T-helper 17 cell (primary cell): ENCODE measurements at regions not wholly inside any gene's neighbourhood (a gene's known extent, or its start where the extent isn't known, plus 50 kb on each side); places are given as distances from the start of the nearest gene placed in this dataset.
"Not testable (repeated sequence)": the region's sequence is repeated elsewhere in the genome, so short reads cannot be mapped to it uniquely, and the experiment has no call there.

Experiments
- ATAC-seq: fragments of 150-1000 bp; cut with Tn5 transposase; 2 replicates; pipeline ENCODE4 v1.10.0; 2021; ENCODE audit warnings: mild to moderate bottlenecking, moderate library complexity
- DNase-seq, 3 donors: peaks; one replicate each; pipeline versions ENCODE4 v3.0.0 to v3.0.0-alpha.2; 2020 to 2021
- H3K9me3 ChIP-seq: one replicate; pipeline ENCODE4 v1.7.0; 2013; ENCODE audit warnings: low read length, mild to moderate bottlenecking; ENCODE audit not compliant: control insufficient read depth, poor library complexity, severe bottlenecking
- H3K27ac Mint-ChIP-seq: one replicate; pipeline ENCODE4 v1.8.0; 2022; ENCODE audit warnings: mild to moderate bottlenecking, moderate library complexity, mixed read lengths
- H3K27me3 Mint-ChIP-seq: one replicate; pipeline ENCODE4 v1.8.0; 2022; ENCODE audit warnings: mixed read lengths
- H3K36me3 Mint-ChIP-seq: one replicate; pipeline ENCODE4 v1.8.0; 2022; ENCODE audit warnings: low read depth, mixed read lengths
- H3K4me1 Mint-ChIP-seq: one replicate; pipeline ENCODE4 v1.8.0; 2022; ENCODE audit warnings: mild to moderate bottlenecking, mixed read lengths
- H3K4me3 Mint-ChIP-seq: one replicate; pipeline ENCODE4 v1.8.0; 2022; ENCODE audit warnings: mild to moderate bottlenecking, moderate library complexity, mixed read lengths

GRCh38 chrX:905848-906566 lies 275.4 kb downstream of the SHOX start:
- no peaks in the 10 kb centered on the region for H3K9me3 ChIP-seq
- Mint-ChIP-seq H3K27ac (no peak overlapping the region), H3K4me3 (no peak overlapping the region), H3K36me3 (no peaks in the 10 kb centered on the region), H3K27me3 (no peaks in the 10 kb centered on the region), H3K4me1 (no peaks in the 10 kb centered on the region)
- ATAC-seq, result no peak
- no peak for DNase-seq

GRCh38 chrX:903116-903515 lies 272.5 kb downstream of the SHOX start:
- no peaks in the 10 kb centered on the region for H3K27me3 Mint-ChIP-seq
- no peaks in the 10 kb centered on the region for H3K4me1 Mint-ChIP-seq
- H3K4me3 Mint-ChIP-seq, result no peak overlapping the region
- H3K27ac Mint-ChIP-seq, result no peak overlapping the region
- H3K9me3 ChIP-seq, result no peaks in the 10 kb centered on the region
- ATAC-seq (no peak), DNase-seq (no peak)
- H3K36me3 Mint-ChIP-seq, result no peaks in the 10 kb centered on the region

DNA sequence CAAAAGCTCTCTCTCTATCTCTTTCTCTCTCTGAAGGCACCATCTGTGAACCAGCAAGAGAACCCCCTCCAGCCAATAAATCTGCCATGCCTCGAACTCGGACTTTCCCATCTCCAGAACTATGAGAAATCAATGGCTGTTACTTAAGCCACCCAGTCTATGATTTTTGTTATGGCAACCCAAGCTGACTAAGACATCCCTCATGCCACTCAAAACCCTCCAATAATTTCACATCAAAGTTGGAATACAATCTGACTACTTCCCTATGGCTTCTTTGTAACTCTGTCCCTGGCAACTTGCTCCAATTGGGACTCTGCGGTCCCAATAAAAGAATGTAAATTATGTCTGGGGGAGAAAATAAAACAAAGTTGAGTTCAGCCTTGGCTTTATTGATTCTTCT lies 265.7 kb downstream of the SHOX start:
- ATAC-seq (no peak), DNase-seq (no peak)
- Mint-ChIP-seq H3K27me3 (no peaks in the 10 kb centered on the region), H3K36me3 (no peaks in the 10 kb centered on the region), H3K4me1 (no peaks in the 10 kb centered on the region), H3K27ac (no peak overlapping the region), H3K4me3 (no peak overlapping the region)
- H3K9me3 ChIP-seq, result no peaks in the 10 kb centered on the region

- DNase-seq (no peak), ATAC-seq (no peak)
- no peaks in the 10 kb centered on the region for H3K27me3 Mint-ChIP-seq
Measured at GRCh38 chrX:889966-890651, 259.5 kb downstream of the SHOX start.

DNA sequence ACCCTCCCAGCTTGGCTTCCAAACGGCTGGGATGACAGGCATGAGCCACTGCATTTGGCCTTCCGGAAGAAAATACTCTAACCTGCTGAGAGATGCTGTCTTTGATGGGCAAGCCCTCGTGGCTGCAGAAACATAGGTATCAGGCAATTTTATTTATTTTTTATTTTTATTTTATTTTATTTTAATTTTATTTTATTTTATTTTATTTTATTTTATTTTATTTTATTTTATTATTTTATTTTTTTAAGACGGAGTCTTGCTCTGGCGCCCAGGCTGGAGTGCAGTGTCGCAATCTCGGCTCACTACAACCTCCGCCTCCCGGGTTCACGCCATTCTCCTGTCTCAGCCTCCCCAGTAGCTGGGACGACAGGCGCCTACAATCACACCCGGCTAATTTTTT lies 257.1 kb downstream of the SHOX start:
- not testable (repeated sequence) for H3K9me3 ChIP-seq, H3K4me3 Mint-ChIP-seq, H3K4me1 Mint-ChIP-seq, ATAC-seq, H3K27me3 Mint-ChIP-seq, H3K27ac Mint-ChIP-seq, DNase-seq, H3K36me3 Mint-ChIP-seq

More at GRCh38 chrX:889966-890651, 259.5 kb downstream of the SHOX start:
- Mint-ChIP-seq H3K27ac (no peak overlapping the region), H3K4me1 (no peaks in the 10 kb centered on the region), H3K4me3 (no peak overlapping the region), H3K36me3 (no peaks in the 10 kb centered on the region)
- no peaks in the 10 kb centered on the region for H3K9me3 ChIP-seq

DNA sequence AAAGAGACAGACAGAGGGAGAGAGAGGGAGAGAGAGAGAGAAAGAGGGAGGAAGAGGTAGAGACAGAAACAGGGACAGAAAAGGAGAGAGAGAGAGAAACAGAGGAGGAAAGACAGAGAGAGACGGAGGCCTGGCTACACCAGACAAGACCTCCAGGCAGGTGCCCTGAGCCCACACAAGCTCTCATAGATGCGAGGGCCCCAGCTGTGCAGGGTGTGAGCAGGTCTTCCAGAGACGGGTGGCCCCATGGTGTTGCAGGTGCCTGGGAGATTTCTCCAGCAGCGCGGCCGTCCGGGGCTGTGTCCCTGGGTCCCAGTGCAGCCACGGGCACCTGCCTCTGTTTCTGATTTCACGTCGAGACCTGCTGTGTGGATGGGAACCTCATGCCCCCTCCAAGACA lies 253.0 kb downstream of the SHOX start:
- H3K9me3 ChIP-seq, result no peaks in the 10 kb centered on the region
- DNase-seq (no peak), ATAC-seq (no peak)
- no peak overlapping the region for H3K4me3 Mint-ChIP-seq
- H3K4me1 Mint-ChIP-seq, result no peaks in the 10 kb centered on the region
- H3K27ac Mint-ChIP-seq, result no peak overlapping the region
- H3K36me3 Mint-ChIP-seq, result peaks cover 3% of the 10 kb centered on the region
- H3K27me3 Mint-ChIP-seq, result no peaks in the 10 kb centered on the region

GRCh38 chrX:879756-880698 lies 249.4 kb downstream of the SHOX start:
- H3K9me3 ChIP-seq, ATAC-seq, DNase-seq, H3K36me3 Mint-ChIP-seq, H3K4me3 Mint-ChIP-seq, H3K27me3 Mint-ChIP-seq, H3K27ac Mint-ChIP-seq, H3K4me1 Mint-ChIP-seq: not testable (repeated sequence)

DNA sequence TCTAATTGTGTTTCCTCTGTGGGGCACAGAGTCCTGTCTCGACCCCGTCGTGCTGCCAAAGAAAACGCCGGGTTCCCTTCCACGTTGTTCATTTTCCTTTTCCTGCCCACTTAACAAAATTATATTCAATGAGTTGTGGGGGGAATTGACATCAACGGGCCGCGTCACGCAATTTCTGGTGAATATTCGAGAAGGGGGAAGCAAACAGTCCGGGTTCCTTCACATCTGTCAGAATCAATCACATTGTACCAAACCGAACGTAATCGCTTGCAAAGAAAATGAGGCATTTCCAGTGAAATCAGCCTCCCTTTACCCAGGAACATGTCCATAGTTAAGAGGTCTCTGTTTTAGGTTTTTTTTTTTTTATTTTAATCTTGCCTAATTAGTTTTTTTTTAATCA lies 243.5 kb downstream of the SHOX start:
- Mint-ChIP-seq H3K27me3 (no peaks in the 10 kb centered on the region), H3K27ac (no peak overlapping the region), H3K36me3 (no peaks in the 10 kb centered on the region), H3K4me1 (no peaks in the 10 kb centered on the region), H3K4me3 (no peak overlapping the region)
- DNase-seq (no peak), ATAC-seq (no peak)
- no peaks in the 10 kb centered on the region for H3K9me3 ChIP-seq

GRCh38 chrX:873016-873415 lies 242.4 kb downstream of the SHOX start:
- no peak overlapping the region for H3K4me3 Mint-ChIP-seq
- no peaks in the 10 kb centered on the region for H3K27me3 Mint-ChIP-seq
- H3K4me1 Mint-ChIP-seq, result no peaks in the 10 kb centered on the region
- no peaks in the 10 kb centered on the region for H3K36me3 Mint-ChIP-seq
- no peak for DNase-seq
- no peaks in the 10 kb centered on the region for H3K9me3 ChIP-seq
- H3K27ac Mint-ChIP-seq, result no peak overlapping the region
- no peak for ATAC-seq

DNA sequence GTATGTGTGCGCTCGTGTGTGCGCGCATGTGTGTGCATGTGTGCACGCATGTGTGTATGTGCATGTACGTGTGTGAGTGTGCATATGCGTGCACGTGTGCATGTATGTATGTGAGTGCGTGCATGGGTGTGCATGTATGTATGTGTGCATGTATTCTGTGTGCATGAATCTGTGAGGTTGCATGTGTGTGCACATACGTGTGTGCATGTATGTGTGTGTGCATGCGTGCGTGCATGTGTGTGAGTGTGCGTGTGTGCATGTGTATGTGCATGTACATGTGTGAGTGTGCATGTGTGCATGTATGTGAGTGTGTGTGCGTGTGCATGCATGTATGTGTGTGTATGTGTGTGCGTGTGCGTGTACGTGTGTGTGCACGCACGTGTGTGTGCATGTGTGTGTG lies 241.5 kb downstream of the SHOX start:
- no peak for DNase-seq
- no peaks in the 10 kb centered on the region for H3K36me3 Mint-ChIP-seq
- H3K9me3 ChIP-seq, result no peaks in the 10 kb centered on the region
- no peaks in the 10 kb centered on the region for H3K27me3 Mint-ChIP-seq
- no peak overlapping the region for H3K4me3 Mint-ChIP-seq
- no peaks in the 10 kb centered on the region for H3K4me1 Mint-ChIP-seq
- no peak overlapping the region for H3K27ac Mint-ChIP-seq
- ATAC-seq, result no peak

DNA sequence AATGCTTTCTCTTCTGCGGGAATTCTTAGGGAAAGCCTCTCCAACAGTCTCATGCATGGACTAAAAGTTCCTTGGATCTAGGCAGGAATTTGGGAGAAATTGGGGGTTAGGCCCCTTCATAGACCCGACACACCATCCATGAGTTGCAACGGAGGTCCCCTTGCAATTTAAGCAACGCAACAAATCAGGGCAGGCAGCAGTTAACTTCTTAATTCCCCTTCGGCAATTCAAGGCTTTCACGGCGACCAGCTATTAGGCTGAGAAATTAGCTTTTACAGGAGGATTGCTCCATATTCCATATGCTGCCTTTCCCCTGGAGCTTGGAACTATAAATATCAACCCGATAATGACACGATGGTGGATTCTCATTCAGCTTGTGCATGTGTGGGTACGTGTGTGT lies 241.0 kb downstream of the SHOX start:
- Mint-ChIP-seq H3K27me3 (no peaks in the 10 kb centered on the region), H3K27ac (no peak overlapping the region), H3K36me3 (no peaks in the 10 kb centered on the region), H3K4me1 (no peaks in the 10 kb centered on the region), H3K4me3 (no peak overlapping the region)
- ATAC-seq (no peak), DNase-seq (no peak)
- no peaks in the 10 kb centered on the region for H3K9me3 ChIP-seq

DNA sequence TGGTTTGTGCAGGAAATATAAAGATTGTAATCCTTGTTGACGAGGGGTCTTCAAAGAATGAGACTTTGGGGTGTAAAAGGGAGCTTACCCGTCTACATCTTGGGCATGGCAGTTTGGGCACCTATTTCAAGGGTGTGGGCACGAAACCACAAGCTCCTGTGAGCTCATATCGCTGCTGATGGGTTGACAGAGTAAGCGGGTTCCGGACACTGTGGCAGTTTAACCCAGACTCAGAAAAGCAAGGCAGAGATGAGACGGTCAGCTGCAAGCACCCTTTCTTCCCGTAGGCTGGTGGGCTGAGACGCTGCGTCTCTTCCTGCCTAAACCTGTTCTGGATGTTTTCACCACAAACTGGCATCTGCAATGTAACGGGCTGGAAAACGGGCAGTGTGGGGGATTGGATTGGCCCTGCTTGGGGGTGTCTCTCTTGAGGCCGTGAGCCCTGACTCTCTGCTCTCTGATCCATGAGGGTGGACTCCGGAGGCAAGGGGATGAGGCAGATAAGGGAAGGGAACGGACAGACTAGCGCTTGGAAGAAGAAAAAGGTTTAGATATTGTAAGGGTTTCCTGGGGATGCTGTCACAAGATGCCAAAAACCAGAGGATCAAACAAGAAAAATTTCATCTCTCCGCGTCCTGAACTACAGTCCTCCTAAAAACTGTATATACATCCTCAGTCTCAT lies 237.5 kb downstream of the SHOX start:
- Mint-ChIP-seq H3K27ac (no peak overlapping the region), H3K27me3 (no peaks in the 10 kb centered on the region), H3K4me3 (no peak overlapping the region), H3K36me3 (no peaks in the 10 kb centered on the region), H3K4me1 (no peaks in the 10 kb centered on the region)
- H3K9me3 ChIP-seq, result no peaks in the 10 kb centered on the region
- no peak for ATAC-seq
- no peak for DNase-seq

- Mint-ChIP-seq H3K4me3 (no peak overlapping the region), H3K27ac (no peak overlapping the region), H3K27me3 (no peaks in the 10 kb centered on the region), H3K36me3 (no peaks in the 10 kb centered on the region), H3K4me1 (no peaks in the 10 kb centered on the region)
- H3K9me3 ChIP-seq, result no peaks in the 10 kb centered on the region
- ATAC-seq, result no peak
- DNase-seq, result no peak
Measured at GRCh38 chrX:867502-867901, 236.9 kb downstream of the SHOX start.
